ENCODE measurements at regions not wholly inside any gene's neighbourhood (a gene's known extent, or its start where the extent isn't known, plus 50 kb on each side); places are given as distances from the start of the nearest gene placed in this dataset.
"Not testable (repeated sequence)": the region's sequence is repeated elsewhere in the genome, so short reads cannot be mapped to it uniquely, and the experiment has no call there.

DNA sequence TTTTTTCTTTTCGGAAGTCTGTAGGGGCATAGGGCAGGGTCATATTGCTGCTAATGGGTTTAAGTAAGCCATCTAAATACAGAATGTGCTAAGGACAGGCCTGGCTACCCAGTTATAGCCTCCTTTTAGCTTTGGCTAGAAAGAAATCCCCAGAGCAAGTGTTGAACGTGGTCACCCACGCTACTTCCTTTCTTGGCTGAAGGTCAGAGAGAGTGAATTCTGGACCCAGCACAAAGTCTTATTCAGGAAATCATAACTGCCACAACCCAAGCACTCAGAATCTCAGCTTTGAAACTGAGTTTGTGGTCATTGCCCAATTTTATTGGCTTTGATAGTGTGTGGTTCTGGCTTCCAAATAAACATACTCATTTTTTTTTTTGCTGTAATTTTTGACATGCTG is 542.1 kb upstream of the ATP2B1 start:
- DNase-seq, result no peak

DNA sequence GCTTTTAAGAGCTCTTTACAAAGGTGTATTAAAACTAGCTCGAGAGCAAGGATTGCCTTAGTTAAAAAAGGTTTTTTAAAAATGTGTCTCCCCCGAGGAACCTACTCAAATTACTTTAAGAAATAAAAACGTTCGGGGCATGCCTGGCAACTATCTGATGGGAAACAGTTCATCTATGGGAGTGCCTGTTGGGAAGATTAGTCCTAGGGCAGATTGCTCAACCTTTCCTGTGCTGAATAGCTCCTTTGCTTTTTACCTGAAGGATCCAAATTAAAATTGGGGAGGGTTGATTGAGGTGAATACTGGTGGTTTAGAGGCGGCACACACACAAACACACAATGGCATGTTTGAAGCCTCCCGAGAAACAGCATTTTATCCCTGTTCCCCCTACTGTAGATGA is 541.4 kb upstream of the ATP2B1 start:
- DNase-seq, result no peak

DNA sequence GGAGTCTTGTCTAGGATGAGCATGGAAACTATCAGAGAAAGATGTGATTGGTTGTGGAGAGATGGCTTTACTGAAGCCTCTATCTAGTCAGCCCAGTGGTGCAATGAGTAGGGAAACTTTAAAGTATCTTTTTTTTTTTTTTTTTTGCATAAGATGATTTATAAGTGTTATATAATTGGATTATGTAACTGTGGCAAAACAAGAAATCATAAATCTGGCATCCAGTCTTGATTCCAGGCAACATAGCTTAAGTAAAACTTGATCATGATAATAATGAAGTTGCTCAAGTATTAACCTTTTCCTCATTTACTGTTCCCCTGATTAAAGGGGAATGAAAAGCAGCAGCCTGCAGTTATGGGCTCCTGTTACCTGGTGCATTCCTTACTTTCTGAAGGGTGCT is 538.0 kb upstream of the ATP2B1 start:
- DNase-seq, result no peak

DNA sequence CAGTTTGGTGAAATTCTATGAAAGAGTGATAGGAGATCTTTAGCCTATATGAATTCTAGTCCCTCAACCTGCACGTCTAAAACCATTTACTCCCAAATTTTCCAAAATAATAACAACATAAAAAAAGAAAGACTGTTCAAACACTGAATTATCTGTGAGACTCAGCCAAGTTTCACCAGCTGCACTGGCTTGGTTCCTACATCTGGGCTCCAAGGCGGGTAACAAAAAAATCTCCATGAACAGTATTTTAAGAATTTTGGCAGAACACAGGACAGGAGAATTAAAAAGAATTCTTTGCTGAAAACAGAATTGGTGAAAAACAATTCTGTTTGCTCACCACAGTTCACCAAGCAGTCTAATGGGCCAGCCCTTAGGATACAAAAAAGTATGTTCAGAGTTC is 536.8 kb upstream of the ATP2B1 start:
- DNase-seq, result no peak

DNA sequence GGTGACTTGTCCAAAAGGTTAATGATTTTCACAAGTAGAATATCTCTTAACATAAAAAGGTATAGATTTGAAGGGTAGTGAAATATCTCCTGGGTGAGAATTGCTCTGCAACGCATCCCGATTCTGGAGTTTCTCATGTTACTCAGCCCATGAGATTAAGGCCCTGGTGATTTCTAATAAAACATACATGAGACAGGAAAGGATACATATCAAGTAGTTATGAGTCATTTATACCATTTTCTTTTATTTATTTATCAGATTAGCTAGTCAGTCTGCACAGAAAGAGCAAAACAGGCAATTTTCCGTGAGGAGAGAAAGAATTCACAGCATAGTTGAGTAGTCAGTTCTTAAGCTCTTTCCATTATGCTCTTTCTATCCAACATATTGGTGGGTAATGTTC is 535.6 kb upstream of the ATP2B1 start:
- DNase-seq, result no peak

DNA sequence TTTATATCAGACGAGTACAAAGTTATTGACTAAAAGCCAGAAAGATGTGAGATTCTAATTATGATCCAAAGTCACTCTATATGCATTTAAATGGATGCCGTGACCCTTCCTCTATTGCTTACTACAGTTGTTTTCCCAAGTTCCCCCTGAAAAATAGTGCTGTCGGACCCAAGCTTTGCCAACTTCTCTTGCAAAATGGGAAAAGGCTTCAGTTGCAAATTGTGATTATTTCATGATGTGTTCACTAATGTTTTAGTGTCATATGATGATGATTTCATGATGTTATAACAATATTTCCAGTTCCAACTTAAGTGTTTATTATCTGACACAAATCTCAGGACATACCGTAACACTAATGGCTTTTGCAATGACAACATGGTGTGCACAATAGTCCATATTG is 534.6 kb upstream of the ATP2B1 start:
- DNase-seq, result no peak

DNA sequence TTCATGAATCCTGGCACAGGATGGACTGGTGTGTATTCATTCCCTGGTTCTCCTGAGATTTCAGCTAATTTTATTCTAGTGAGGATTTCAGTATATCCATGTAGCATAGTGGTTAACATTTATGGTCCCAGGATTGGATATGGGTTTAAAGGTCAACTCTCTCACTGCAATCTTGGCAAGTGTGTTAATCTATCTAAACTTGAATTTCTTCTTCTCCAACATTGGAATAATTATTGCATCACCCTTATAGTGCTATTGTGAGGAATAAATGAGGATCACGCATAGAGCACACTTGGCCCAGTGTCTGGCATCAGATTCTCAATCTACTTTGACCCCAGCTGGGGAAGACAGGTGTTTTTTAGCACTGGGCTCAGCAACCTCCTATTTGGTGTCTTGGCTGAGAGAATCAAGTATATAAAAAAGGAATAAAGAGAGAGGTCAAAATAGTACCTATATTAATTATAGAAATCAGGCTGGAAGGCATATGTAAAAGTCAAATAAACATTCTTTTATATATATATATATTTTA is 531.2 kb upstream of the ATP2B1 start:
- DNase-seq, result no peak

DNA sequence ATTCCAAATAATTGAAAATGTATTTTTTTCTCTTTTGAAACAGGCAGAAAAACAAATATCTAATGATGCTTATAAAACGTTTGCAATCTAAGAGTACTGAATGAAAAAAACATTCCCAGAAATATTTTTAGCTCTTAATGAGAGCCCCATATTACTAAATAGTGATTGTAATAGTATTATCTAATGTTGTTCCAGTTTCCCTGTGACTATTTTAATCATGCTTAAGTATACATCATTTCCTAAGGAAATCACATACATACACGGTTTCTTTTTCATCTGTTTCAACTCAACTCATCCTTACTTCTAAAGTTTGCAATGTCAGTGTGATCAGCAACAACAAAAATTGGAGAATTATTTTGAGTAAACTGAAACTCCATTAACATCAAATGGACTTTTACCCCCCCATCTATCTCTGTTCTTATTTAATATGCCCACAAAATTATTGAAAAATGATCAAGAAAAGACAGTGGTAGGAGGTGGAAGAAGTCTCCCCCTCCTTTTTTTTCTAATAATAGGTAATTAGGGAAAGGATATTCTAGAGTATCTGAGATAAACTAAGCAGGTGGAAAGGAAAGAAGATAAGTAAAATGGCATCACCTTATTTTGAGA is 530.1 kb upstream of the ATP2B1 start:
- no peak for DNase-seq

DNA sequence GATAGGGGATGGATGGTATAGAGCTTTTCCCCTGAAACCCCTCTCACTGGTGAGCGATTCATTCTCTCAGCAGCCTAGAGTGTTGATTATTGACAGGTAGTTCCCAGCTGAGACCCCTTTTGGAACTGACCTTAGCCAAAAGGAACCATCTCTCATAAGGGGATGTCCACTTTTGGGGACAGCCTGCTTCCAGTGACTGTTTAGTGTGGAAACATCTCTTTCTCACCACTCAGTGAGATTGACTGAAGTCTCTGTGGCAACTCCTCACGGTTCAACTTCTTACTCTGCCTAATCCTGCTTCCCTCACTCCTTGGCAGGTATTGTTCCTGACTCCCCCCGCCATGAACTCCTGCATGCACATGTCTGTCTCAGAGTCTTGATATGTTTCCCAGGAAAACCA is 529.2 kb upstream of the ATP2B1 start:
- DNase-seq, result no peak

DNA sequence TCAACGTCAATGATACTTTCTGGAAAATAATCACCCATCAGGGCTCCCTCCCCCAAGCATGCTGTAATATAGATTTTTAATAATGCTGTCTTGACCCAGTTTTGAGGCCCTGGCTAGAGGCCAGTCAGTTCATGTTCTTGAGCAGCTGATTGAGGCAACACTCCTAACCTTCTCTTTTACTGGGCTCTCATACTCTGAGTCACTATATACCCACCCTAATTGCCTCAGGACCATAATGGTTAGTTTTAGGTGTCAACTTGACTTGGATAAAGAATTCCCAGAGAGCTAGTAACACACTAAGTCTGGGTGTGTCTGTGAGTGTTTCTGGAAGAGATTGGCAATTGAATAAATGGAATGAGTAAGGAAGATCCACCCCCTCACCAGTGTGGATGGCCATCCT is 527.0 kb upstream of the ATP2B1 start:
- no peak for DNase-seq

DNA sequence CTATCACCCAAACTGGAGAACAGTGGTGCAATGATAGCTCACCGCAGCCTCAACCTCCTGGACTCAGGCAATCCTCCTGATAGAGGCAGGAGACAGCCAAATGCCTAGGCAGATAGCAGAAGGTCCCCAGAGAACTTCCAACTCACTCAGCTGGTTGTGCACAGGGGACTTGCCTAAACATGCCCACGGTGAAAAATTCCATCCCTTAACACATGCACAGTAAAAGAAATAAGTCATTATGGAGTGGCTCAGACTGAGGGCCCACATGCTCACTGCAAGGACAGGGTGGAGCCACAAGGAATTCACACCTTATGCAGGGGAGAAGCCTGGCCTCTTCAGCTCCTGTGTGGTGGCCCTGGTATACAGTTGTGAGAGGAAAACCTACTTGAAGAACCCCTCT is 525.8 kb upstream of the ATP2B1 start:
- DNase-seq, result peak in 1 of 2 experiments; percentile 5

DNA sequence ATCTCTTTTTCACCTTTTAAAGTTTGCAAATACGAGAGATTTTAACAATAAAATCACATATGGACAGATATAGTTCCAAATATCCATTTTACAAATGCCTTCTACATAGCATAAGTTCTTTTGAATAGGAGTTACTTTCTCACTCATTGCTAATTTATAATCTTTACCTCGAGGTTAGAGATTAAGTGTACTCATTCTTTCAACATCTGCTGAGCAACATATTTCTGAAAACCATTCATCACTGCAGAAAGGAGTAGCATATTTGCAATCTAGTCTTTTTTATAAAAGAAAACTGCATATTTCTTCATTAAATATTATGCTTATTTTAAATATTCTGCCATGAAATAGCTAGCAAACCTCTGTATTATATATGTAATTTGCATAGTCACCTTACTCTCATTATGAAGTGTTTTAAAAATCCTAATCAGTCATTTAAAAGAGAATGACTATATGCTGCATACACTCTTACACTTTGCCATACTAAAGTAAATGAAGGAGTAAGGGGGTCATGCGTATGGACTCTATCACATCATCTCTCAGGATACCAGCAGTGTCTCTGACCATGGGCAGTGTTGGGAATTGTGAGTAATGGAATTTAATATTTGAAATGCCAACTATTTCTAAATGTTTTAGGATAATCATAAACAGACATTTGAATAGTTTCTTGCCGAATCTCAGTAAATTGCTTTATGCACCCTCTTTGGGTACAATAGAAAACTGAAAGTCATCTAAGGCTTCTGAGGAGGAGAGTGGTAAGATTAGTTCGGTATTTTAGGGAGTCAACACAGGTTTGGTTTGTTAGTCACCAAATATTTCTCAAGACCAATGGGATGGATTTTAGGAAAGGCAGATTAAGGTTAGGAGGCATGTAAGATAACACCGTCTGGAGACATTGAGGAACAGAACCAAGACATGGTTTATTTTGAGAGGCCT is 524.8 kb upstream of the ATP2B1 start:
- DNase-seq, result no peak

DNA sequence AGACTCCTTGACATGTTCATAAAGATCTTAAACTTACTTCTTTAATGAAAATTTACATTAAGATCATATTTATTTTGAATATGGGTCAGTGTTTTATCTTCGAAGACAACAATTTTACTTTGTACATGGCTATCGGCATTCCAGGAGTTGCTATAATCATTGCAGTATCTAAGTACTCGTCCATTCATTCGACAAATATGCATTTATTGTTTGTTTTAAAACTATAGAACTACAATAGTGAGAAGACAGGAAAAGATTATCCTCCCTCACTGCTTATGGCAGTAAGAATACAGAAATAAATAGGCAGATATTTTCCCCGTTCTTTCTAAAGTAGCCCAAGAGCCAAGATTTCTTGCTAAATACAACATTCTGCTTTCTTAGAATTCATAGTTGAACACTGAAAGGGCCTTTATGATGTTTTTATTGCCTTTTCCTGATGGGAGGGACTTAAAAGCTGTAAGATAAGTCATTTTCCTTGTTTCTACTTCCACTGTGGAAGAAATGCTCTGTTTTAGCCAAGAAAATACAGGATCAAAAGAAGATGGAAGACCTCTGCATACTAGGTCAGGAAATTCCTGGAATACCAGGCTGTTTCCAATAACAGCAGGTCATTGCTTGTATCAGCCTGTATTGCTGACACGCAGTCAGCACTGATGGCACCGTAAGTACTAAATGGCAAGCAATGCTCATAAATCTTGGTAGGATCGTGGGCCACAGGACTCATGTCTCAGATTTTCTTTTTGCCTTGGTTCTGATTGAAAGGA is 521.0 kb upstream of the ATP2B1 start:
- no peak for DNase-seq

DNA sequence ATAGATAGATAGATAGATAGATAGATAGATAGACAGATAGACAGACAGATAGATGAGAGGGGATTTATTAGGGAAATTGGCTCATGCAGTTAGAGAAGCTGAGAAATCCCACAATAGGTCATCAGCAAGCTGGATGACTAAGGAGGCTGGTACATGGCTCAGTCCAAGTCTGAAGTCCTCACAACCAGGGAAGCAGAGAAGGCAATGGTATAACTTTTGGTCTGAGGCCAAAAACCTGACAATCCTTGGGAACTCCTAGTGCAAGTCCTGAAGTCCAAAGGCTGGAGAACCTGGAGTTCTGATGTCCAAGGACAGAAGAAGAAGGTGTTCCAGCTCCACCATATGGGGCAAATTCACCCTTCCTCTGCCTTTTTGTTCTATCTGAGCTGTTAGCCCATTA is 517.6 kb upstream of the ATP2B1 start:
- DNase-seq, result no peak

DNA sequence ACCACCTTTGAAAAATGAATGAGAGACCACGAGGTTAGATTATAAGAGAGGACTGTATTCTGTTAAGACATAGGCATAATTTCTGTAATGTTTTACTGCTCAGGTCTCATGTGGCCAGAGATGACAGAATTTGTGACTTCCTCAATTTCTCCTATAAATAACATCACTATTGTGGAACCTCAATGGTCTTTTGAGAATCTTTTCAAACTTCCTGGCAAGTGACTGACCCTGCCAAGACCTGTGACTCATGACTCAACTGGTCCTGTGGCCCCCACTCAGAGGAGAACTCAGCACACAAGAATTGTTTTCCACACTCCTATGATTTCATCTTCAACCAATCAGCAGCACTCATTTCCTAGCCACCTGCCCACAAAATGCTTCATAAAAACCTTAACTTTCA is 508.2 kb upstream of the ATP2B1 start:
- no peak for DNase-seq

DNA sequence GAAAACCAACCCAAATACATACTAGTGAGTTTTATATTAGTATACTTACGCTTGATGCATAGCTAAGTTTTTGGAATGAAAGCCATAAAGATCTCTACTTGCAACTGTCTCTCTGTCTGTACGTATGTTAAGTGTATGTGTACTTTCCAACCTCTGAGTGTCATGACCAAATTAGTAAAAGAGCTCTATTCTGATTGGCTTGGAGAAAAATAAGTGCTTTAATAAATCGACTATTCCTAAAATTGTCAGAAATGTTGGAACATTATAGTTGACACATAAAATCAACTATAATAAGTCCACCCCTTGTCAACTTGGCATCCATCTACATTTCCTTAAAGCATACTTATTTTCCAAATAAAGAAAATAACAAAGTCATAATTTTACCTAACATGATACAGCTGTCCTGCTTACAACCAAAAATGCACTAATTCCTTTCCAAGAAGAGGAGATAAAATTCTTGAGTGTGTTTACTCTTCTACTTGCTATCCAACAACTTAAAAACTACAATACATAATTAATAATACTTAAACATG is 507.4 kb upstream of the ATP2B1 start:
- no peak for DNase-seq

DNA sequence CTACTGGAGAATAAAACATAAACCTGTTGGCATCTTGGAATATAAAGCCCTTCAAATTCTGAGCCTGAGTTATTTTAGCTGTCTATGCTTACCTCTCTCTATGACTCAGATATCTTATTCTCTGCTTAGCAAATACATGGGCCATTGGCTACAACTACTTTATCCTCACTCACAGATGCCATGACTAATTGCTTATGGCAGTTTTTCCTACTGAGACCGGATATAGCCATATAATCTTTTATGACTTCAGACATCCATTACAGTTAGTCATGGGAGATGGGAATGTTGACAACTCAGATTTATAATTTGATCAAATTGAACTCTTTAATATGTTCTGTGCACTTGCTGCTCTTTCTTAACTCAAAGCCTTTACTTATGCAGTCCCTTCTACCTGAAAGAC is 502.4 kb upstream of the ATP2B1 start:
- no peak for DNase-seq

DNA sequence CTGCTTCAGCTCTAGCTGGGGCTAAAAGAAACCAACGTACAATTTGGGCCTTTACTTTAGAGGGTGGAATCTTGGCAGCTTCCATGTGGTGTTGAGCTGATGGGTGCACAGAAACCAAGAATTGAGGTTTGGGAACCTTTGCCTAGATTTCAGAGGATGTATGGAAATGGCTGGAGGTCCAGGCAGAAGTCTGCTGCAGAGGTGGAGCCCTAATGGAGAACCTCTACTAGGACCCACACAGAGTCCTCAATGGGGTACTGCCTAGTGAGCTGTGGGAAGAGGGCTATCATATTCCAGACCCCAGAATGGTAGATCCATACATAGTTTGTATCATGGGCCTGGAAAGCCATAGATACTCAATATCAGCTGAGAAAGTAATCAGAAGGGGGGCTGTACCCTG is 500.4 kb upstream of the ATP2B1 start:
- DNase-seq, result no peak

DNA sequence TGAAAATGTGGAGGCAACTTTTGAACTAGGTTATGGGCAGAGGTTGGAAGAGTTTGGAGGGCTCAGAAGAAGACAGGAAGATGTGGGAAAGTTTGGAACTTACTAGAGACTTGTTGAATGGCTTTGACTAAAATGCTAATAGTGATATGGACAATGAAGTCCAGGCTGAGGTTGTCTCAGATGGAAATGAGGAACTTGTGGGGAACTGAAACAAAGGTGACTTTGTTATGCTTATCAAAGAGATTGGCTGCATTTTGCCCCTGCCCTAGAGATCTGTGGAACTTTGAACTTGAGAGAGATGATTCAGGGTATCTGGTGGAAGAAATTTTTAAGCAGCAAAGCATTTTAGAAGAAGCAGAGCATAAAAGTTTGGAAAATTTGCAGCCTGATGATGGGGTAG is 499.7 kb upstream of the ATP2B1 start:
- DNase-seq, result not testable (repeated sequence)

DNA sequence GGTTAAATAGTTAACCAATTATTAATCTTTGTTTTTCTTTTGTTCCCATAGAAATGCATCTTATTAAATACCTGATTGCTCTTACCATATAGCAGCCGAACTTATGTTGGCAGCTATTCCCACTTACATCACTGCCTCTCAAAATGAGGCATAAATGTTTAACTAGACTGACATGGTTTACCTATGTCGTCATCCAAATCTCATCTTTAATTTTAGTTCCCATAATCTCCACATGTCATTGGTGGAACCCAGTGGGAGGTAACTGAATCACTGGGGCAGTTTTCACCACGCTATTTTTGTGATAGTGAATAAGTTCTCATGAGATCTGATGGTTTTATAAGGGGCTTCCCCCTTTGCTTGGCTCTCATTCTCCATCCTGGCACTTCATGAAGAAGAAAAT is 499.2 kb upstream of the ATP2B1 start:
- DNase-seq, result no peak

DNA sequence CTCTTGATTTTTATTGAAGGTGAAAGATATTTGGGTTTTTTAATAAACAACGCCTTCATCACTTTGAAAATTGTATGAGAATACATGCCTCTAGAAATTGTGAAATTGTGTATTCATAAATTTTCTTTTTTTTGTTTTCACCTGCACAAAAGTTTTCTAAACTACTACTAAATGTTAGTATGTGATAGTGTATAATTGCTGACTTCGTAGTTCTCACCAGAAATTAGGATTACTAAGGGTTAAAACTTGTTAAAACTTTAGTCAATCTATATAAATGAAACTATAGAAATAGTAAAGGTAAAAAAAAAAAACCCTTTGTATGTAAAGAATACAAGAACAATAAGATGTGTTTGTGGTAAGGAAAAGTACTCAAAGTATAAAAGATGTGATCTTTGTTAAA is 496.5 kb upstream of the ATP2B1 start:
- no peak for DNase-seq

DNA sequence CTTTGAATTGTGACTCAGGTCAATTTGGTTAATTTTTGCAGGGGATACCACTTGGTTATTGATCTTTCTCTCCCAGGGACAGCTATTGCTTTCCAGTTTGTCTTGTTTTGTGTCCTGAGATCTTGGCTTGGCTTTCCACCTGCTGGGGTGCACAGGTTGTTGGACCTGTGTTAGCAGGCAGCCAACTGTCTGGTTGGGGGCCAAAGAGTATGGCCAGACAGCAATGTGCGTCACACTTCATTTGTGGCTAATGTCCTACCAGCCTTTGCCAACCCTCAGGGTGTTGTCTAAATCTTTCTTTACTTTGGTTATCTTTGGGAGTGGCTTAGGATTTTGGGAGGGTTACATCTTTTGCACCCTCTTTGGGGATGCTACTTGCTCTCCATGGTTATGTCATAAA is 494.9 kb upstream of the ATP2B1 start:
- no peak for DNase-seq

DNA sequence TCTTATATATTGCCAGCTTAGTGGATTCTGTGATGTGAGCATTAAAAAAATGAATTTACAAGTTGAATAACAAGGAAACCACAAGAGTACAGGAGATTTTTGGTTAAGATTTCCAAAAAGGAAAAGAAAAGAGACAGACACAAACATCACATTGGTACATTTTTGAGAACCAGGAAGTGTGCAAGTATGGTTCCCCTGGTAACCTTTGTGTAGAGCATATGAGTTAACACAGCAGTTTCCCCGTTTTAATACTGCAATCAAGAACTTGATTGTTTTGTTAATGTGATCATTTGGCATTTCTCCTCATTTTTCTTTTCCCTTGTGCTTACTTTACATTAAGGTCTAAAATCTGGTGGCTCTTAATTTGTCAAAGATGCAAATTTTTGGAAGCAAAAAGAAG is 490.4 kb upstream of the ATP2B1 start:
- no peak for DNase-seq
